ENCODE measurements at regions not wholly inside any gene's neighbourhood (a gene's known extent, or its start where the extent isn't known, plus 50 kb on each side); places are given as distances from the start of the nearest gene placed in this dataset.

GRCh38 chr2:12051831-12052230 lies 305.4 kb downstream of the LPIN1 start:
- TF ChIP-seq POLR2A (IDR thresholded peaks at IDR 0.05) (no peak), CTCF (IDR thresholded peaks at IDR 0.05) (no peak)
